ENCODE measurements at regions not wholly inside any gene's neighbourhood (a gene's known extent, or its start where the extent isn't known, plus 50 kb on each side); places are given as distances from the start of the nearest gene placed in this dataset.

DNA sequence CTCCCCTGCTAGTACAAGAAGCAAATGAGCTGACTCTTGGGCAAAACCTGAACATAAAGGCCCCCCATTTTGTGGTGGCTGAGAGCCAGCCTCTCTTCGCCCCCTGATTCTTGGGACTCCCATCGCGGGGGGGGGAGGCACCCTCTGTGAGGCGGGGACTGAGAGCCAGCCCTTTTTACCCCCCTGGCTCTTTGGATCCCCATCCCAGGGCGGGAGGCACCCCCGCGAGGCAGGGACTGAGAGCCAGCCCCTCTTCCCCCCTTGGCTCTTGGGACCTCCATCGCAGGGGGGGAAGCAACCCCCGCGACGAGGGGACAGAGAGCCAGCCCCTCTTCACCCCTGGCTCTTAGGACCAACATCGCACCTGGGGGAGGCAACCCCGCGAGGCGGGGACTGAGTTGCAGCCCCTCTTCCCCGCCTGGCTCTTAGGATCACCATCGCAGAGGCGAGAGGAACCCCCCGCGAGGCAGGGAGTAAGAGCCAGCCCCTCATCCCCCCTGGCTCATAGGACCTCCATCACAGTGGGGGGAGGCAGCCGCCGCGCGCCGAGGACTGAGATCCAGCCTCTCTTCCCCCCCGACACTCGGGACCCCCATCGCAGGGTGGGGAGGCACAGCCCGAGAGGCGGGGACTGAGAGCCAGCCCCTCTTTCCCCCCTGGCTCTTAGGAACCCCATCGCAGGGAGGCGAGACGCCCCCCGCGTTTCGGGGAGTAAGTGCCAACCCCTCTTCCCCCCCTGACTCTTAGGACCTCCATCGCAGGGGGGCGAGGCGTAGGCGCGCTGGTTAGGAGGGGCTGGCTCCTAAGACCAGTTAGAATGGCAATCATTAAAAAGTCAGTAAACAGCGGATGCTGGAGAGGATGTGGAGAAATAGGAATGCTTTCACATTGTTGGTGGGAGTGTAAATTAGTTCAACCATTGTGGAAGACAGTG is 2428.4 kb upstream of the PCDH20 start:
- H3K4me1 ChIP-seq (replicated peaks in 1 of 2), result no peaks in the 10 kb centered on the region
- intact Hi-C loops (cut with DNase I), result no loop called here
- WGBS, 4 donors, result 89 to 98% (median 94%) methylated on average over 11 to 42 of the region's 42 CpGs
- no peak overlapping the region for H3K27ac ChIP-seq
- no peaks in the 10 kb centered on the region for H3K27me3 ChIP-seq
- no peak for DNase-seq
- no peaks in the 10 kb centered on the region for H3K9me3 ChIP-seq (replicated peaks in 1 of 3)
- no peaks in the 10 kb centered on the region for H3K36me3 ChIP-seq (replicated peaks in 1 of 2)
- no peak overlapping the region for H3K4me3 ChIP-seq
- TF ChIP-seq, protein P1, sequence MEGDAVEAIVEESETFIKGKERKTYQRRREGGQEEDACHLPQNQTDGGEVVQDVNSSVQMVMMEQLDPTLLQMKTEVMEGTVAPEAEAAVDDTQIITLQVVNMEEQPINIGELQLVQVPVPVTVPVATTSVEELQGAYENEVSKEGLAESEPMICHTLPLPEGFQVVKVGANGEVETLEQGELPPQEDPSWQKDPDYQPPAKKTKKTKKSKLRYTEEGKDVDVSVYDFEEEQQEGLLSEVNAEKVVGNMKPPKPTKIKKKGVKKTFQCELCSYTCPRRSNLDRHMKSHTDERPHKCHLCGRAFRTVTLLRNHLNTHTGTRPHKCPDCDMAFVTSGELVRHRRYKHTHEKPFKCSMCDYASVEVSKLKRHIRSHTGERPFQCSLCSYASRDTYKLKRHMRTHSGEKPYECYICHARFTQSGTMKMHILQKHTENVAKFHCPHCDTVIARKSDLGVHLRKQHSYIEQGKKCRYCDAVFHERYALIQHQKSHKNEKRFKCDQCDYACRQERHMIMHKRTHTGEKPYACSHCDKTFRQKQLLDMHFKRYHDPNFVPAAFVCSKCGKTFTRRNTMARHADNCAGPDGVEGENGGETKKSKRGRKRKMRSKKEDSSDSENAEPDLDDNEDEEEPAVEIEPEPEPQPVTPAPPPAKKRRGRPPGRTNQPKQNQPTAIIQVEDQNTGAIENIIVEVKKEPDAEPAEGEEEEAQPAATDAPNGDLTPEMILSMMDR (IDR thresholded peaks at IDR 0.05), result no peak
- TF ChIP-seq POLR2A (IDR thresholded peaks at IDR 0.05), result no peak

DNA sequence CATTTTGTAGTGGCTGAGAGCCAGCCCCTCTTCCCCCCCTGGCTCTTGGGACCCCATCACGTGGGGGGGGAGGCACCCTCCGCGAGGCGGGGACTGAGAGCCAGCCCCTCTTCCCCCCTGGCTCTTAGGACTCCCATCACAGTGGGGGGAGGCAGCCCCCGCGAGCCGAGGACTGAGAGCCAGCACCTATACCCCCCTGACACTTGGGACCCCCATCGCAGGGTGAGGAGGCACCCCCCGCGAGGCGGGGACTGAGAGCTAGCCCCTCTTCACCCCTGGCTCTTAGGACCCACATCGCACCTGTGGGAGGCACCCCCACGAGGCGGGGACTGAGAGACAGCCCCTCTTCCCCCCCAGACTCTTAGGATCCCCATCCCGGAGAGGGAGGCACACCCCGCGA is 2426.5 kb upstream of the PCDH20 start:
- no peaks in the 10 kb centered on the region for H3K9me3 ChIP-seq (replicated peaks in 1 of 3)
- H3K4me1 ChIP-seq (replicated peaks in 1 of 2), result no peaks in the 10 kb centered on the region
- DNase-seq, result no peak
- 93 to 95% (median 95%) methylated on average over 7 to 17 of the region's 17 CpGs; no CpG with 5 or more reads in 1 of the 4 donors for WGBS, 4 donors
- no peaks in the 10 kb centered on the region for H3K27me3 ChIP-seq
- H3K4me3 ChIP-seq, result no peak overlapping the region
- intact Hi-C loops (cut with DNase I), result no loop called here
- no peak for TF ChIP-seq POLR2A (IDR thresholded peaks at IDR 0.05)
- TF ChIP-seq, protein P1 (IDR thresholded peaks at IDR 0.05), result no peak
- no peak overlapping the region for H3K27ac ChIP-seq
- no peaks in the 10 kb centered on the region for H3K36me3 ChIP-seq (replicated peaks in 1 of 2)

DNA sequence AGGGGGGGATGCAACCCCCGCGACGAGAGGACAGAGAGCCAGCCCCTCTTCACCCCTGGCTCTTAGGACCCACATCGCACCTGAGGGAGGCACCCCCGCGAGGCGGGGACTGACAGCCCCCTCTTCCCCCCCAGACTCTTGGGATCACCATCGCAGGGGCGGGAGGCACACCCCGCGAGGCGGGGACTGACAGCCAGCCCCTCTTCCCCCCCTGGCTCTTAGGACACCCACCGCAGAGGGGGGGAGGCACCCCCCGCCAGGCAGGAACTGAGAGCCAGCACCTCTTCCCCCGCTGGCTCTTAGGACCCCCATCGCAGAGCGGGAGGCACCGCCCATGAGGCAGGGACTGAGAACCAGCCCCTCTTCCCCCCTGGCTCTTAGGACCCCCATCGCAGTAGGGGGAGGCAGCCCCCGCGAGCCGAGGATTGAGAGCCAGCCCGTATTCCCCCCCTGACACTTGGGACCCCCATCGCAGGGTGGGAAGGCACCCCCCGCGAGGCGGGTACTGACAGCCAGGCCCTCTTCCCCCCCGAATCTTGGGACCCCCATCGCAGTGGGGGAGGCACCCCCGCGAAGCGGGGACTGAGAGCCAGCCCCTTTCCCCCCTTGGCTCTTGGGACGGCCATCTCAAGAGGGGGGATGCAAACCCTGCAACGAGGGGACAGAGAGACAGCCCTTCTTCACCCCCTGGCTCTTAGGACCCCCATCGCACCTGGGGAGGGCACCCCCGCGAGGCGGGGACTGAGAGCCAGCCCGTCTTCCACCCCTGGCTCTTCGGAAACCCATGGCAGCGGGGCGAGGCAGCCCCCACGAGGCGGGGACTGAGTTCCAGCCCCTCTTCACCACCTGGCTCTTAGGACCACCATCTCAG is 2425.1 kb upstream of the PCDH20 start:
- TF ChIP-seq POLR2A (IDR thresholded peaks at IDR 0.05), result no peak
- TF ChIP-seq, protein P1 (IDR thresholded peaks at IDR 0.05), result no peak
- Histone ChIP-seq H3K27ac (no peak overlapping the region), H3K9me3 (replicated peaks in 1 of 3) (no peaks in the 10 kb centered on the region), H3K4me3 (no peak overlapping the region), H3K4me1 (replicated peaks in 1 of 2) (no peaks in the 10 kb centered on the region), H3K27me3 (no peaks in the 10 kb centered on the region), H3K36me3 (replicated peaks in 1 of 2) (no peaks in the 10 kb centered on the region)
- intact Hi-C loops (cut with DNase I), result no loop called here
- 89 to 96% (median 96%) methylated on average over 3 to 44 of the region's 44 CpGs; no CpG with 5 or more reads in 1 of the 4 donors for WGBS, 4 donors
- no peak for DNase-seq
